OCI-LY1 (cell line): ENCODE measurements at regions not wholly inside any gene's neighbourhood (a gene's known extent, or its start where the extent isn't known, plus 50 kb on each side); places are given as distances from the start of the nearest gene placed in this dataset.

ENCODE experiments used
- H2AFZ ChIP-seq: fragments of 200-600 bp; sonication (generic), shearing (Covaris generic); 2 replicates; pipeline ENCODE4 v1.6.0; 2014; ENCODE audit warnings: antibody characterized with exemption, mild to moderate bottlenecking, low read length
- H3F3A ChIP-seq: fragments of 200-600 bp; sonication (generic), shearing (Covaris generic); 2 replicates; pipeline ENCODE4 v1.6.0; 2014; ENCODE audit warnings: mild to moderate bottlenecking, antibody characterized with exemption, low read length, moderate library complexity; ENCODE audit not compliant: insufficient read depth
- H3K27ac ChIP-seq: fragments of 200-600 bp; sonication (generic); 2 replicates; pipeline ENCODE4 v1.5.1; 2014; ENCODE audit warnings: low read length, mixed run types, mild to moderate bottlenecking, low read depth; ENCODE audit not compliant: poor library complexity, severe bottlenecking
- H3K27me3 ChIP-seq: fragments of 200-600 bp; sonication (generic); 2 replicates; pipeline ENCODE4 v1.6.0; 2014; ENCODE audit warnings: antibody characterized with exemption, mild to moderate bottlenecking, low read length, moderate library complexity; ENCODE audit not compliant: insufficient read depth
- H3K36me3 ChIP-seq: fragments of 200-600 bp; sonication (generic); 2 replicates; pipeline ENCODE4 v1.6.1; 2014; ENCODE audit warnings: mild to moderate bottlenecking, antibody characterized with exemption, low read length, moderate library complexity, mixed read lengths; ENCODE audit not compliant: insufficient read depth
- H3K4me1 ChIP-seq: fragments of 200-600 bp; sonication (generic); 2 replicates; pipeline ENCODE4 v1.5.1; 2014; ENCODE audit warnings: mild to moderate bottlenecking, low read length, moderate library complexity; ENCODE audit not compliant: insufficient read depth, severe bottlenecking
- H3K4me2 ChIP-seq: fragments of 200-600 bp; sonication (generic), shearing (Covaris generic); 2 replicates; pipeline ENCODE4 v1.6.1; 2014; ENCODE audit warnings: low read length
- H3K4me3 ChIP-seq: fragments of 200-600 bp; sonication (generic); 2 replicates; pipeline ENCODE4 v1.5.1; 2014; ENCODE audit warnings: low read length, low read depth, mild to moderate bottlenecking, mixed read lengths; ENCODE audit not compliant: poor library complexity, severe bottlenecking
- H3K79me2 ChIP-seq: fragments of 200-600 bp; shearing (Covaris generic); 2 replicates; pipeline ENCODE4 v1.6.1; 2016; ENCODE audit warnings: mixed run types, low read length, mixed read lengths; ENCODE audit not compliant: insufficient read depth
- H3K9ac ChIP-seq: fragments of 200-600 bp; sonication (generic), shearing (Covaris generic); 2 replicates; pipeline ENCODE4 v1.6.1; 2014; ENCODE audit warnings: mild to moderate bottlenecking, low read length, mixed read lengths
- H3K9me2 ChIP-seq: fragments of 200-600 bp; sonication (generic), shearing (Covaris generic); 2 replicates; pipeline ENCODE4 v1.6.1; 2014; ENCODE audit warnings: low read depth, mild to moderate bottlenecking, low read length, mixed read lengths
- H3K9me3 ChIP-seq: fragments of 200-600 bp; shearing (Covaris generic); 2 replicates; pipeline ENCODE4 v1.6.1; 2014; ENCODE audit warnings: low read length, mixed read lengths
- H4K20me1 ChIP-seq: fragments of 200-600 bp; sonication (generic), shearing (Covaris generic); 2 replicates; pipeline ENCODE4 v1.6.0; 2016; ENCODE audit warnings: mild to moderate bottlenecking, low read length; ENCODE audit not compliant: insufficient read depth
- EZH2 ChIP-seq: fragments of 200-600 bp; sonication (generic), shearing (Covaris generic); IDR thresholded peaks from 2 replicates; pipeline ENCODE4 v1.8.0; 2017; ENCODE audit warnings: borderline replicate concordance, mixed run types, mild to moderate bottlenecking, antibody characterized with exemption, low read length, moderate library complexity, mixed read lengths
- TF ChIP-seq, protein P1 (sequence below): fragments of 200-600 bp; sonication (generic), shearing (Covaris generic); IDR thresholded peaks from 2 replicates; pipeline ENCODE4 v1.5.1; 2017; ENCODE audit warnings: mild to moderate bottlenecking, antibody characterized with exemption, low read length, moderate library complexity, mixed read lengths

DNA sequence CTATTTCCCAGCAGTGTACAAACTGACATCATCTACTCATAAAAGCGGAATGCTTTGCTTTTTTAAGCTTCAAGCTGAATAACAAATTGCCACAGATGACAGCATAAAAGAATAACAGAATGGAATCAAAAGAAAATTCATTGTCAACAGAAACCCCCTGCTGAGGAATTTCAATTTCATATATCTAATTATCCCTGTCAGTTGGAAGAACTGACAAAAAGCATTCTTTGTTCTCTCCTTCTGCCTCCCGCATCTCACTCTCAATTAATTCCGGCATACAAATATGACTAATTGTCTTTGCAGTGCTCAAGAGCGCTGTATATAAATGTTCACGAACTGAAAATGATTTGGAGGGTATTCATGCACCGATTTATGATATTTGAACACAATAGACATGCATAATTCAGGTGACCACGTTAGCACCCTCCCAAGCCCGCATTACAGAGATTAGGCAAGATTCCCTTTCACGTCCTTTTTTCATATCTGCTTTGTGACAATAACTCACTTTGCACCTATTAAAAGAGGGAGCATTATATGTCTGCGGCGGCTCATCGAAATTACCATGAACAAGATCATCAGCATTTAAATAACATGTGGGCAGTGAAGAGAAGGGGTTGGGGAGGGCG is 277.7 kb upstream of the SALL3 start:
- Histone ChIP-seq H3K9ac (no peak overlapping the region), H3K4me2 (no peak overlapping the region), H3K36me3 (no peaks in the 10 kb centered on the region), H3K27me3 (no peaks in the 10 kb centered on the region; the same call in 1 of the 2 replicates), H3K4me1 (no peaks in the 10 kb centered on the region), H3K9me2 (no peaks in the 10 kb centered on the region), H3K79me2 (no peaks in the 10 kb centered on the region), H4K20me1 (no peaks in the 10 kb centered on the region), H3K9me3 (no peaks in the 10 kb centered on the region), H3K4me3 (no peak overlapping the region), H3F3A (no peaks in the 10 kb centered on the region), H2AFZ (no peak overlapping the region), H3K27ac (no peak overlapping the region)
- TF ChIP-seq, protein P1, sequence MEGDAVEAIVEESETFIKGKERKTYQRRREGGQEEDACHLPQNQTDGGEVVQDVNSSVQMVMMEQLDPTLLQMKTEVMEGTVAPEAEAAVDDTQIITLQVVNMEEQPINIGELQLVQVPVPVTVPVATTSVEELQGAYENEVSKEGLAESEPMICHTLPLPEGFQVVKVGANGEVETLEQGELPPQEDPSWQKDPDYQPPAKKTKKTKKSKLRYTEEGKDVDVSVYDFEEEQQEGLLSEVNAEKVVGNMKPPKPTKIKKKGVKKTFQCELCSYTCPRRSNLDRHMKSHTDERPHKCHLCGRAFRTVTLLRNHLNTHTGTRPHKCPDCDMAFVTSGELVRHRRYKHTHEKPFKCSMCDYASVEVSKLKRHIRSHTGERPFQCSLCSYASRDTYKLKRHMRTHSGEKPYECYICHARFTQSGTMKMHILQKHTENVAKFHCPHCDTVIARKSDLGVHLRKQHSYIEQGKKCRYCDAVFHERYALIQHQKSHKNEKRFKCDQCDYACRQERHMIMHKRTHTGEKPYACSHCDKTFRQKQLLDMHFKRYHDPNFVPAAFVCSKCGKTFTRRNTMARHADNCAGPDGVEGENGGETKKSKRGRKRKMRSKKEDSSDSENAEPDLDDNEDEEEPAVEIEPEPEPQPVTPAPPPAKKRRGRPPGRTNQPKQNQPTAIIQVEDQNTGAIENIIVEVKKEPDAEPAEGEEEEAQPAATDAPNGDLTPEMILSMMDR, result no peak
- TF ChIP-seq EZH2, result no peak

DNA sequence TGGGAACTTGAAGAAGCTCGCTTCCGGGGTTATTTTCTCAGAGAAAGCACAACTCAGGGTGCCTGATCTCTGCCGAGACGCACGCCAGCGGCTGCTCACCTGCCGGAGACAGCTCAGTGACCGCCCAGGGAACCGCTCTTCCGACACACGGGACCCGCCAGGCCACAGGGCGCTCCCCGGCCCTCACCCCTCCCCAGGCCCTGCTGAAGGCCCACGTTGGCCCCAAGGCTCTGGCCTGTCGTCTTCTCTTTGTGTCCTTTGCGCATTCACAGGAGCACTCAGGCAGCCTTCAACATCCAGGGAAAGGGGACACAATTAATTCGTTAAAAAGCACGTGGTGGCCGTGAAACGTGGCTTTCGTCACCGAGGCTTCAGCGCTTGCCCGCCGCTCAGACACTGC is 276.3 kb upstream of the SALL3 start:
- no peak overlapping the region for H2AFZ ChIP-seq
- H3F3A ChIP-seq, result no peaks in the 10 kb centered on the region
- no peaks in the 10 kb centered on the region for H4K20me1 ChIP-seq
- no peak overlapping the region for H3K4me3 ChIP-seq
- H3K79me2 ChIP-seq, result no peaks in the 10 kb centered on the region
- no peaks in the 10 kb centered on the region for H3K9me3 ChIP-seq
- no peak overlapping the region for H3K4me2 ChIP-seq
- H3K4me1 ChIP-seq, result no peaks in the 10 kb centered on the region
- H3K27me3 ChIP-seq, result no peaks in the 10 kb centered on the region; the same call in 1 of the 2 replicates
- H3K9ac ChIP-seq, result no peak overlapping the region
- no peaks in the 10 kb centered on the region for H3K9me2 ChIP-seq
- H3K36me3 ChIP-seq, result no peaks in the 10 kb centered on the region
- H3K27ac ChIP-seq, result no peak overlapping the region
- no peak for TF ChIP-seq EZH2
- TF ChIP-seq, protein P1, result no peak

DNA sequence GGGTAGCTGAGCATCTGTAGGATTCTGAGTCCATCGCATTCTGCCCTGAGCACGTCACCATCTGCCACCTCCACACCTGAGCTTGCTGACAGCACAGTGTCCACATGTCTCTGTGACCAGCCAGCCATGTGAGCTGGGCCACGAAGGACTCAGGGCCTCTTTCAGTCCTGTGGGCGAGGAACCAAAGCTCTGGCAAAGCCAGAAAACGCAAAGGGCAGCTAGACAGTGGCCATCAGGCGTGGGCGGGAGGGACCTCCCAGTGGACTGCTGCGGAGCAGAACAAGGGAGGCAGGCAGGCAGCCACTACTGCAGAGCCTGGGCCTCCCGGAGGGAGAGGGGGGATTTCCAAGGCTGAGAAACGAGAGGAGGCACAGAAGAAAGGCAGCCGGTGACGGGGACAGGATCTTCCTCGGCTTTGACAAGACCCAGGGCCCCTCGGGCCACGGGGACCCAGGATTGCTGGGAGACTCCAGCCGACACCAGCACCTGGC is 274.6 kb upstream of the SALL3 start:
- no peaks in the 10 kb centered on the region for H3K79me2 ChIP-seq
- no peaks in the 10 kb centered on the region for H4K20me1 ChIP-seq
- no peaks in the 10 kb centered on the region; the same call in 1 of the 2 replicates for H3K27me3 ChIP-seq
- no peak overlapping the region for H3K9ac ChIP-seq
- H3K36me3 ChIP-seq, result no peaks in the 10 kb centered on the region
- H3K4me1 ChIP-seq, result no peaks in the 10 kb centered on the region
- H3K27ac ChIP-seq, result no peak overlapping the region
- no peak overlapping the region for H3K4me2 ChIP-seq
- no peaks in the 10 kb centered on the region for H3K9me2 ChIP-seq
- H3K4me3 ChIP-seq, result no peak overlapping the region
- H2AFZ ChIP-seq, result no peak overlapping the region
- no peaks in the 10 kb centered on the region for H3F3A ChIP-seq
- TF ChIP-seq EZH2, result no peak
- TF ChIP-seq, protein P1, result no peak
- no peaks in the 10 kb centered on the region for H3K9me3 ChIP-seq
